Naive thymus-derived CD4-positive, alpha-beta T cell (primary cell): ENCODE measurements at regions not wholly inside any gene's neighbourhood (a gene's known extent, or its start where the extent isn't known, plus 50 kb on each side); places are given as distances from the start of the nearest gene placed in this dataset.

Source experiments
- ATAC-seq: fragments of 150-1000 bp; cut with Tn5 transposase; 2 replicates; pipeline ENCODE4 v1.10.0; 2021; ENCODE audit warnings: mild to moderate bottlenecking, moderate library complexity
- CTCF ChIA-PET: fragments of 350-600 bp; sonication (Branson Sonifier 250); formaldehyde crosslinking; loops from one replicate; lab custom pipeline; 2021; ENCODE audit warnings: antibody characterized with exemption; lab: Charles Lee
- POLR2A ChIA-PET: fragments of 350-600 bp; sonication (Branson Sonifier 250); formaldehyde crosslinking; loops from one replicate; lab custom pipeline; 2021; ENCODE audit warnings: antibody characterized with exemption, inconsistent platforms; lab: Charles Lee
- DNase-seq, 9 donors: peaks; one replicate each; pipeline versions ENCODE4 v3.0.0 to v3.0.0-alpha.2; 2020 to 2022; ENCODE audit warnings: mixed read lengths in 1 of 9
- H3K27ac ChIP-seq: one replicate; pipeline ENCODE4 v1.7.0; 2013; ENCODE audit warnings: mild to moderate bottlenecking, low read depth, low read length, moderate library complexity
- H3K27me3 ChIP-seq, 2 donors: one replicate each; pipeline ENCODE4 v1.7.0; 2013; ENCODE audit warnings: low read length in 2 of 2, mild to moderate bottlenecking in 2 of 2, moderate library complexity in 2 of 2; ENCODE audit not compliant: control insufficient read depth in 2 of 2, insufficient read depth in 2 of 2
- H3K36me3 ChIP-seq, 3 experiments: 1 replicate in 2 of 3; 2 replicates in 1 of 3; pipeline ENCODE4 v1.7.0; 2013; ENCODE audit warnings: low read length in 3 of 3, mild to moderate bottlenecking in 3 of 3, moderate library complexity in 1 of 3; ENCODE audit not compliant: insufficient read depth in 3 of 3, control insufficient read depth in 2 of 3
- H3K4me1 ChIP-seq, 2 donors: one replicate each; pipeline ENCODE4 v1.7.0; 2013; ENCODE audit warnings: low read length in 2 of 2, mild to moderate bottlenecking in 2 of 2, moderate library complexity in 1 of 2; ENCODE audit not compliant: control insufficient read depth in 2 of 2, insufficient read depth in 2 of 2
- H3K4me3 ChIP-seq: 2 replicates; pipeline ENCODE4 v1.7.0; 2013; ENCODE audit warnings: mild to moderate bottlenecking, low read length
- H3K9me3 ChIP-seq, 3 experiments: 1 replicate in 2 of 3; 2 replicates in 1 of 3; pipeline ENCODE4 v1.7.0; 2013; ENCODE audit warnings: low read length in 3 of 3; ENCODE audit not compliant: control insufficient read depth in 2 of 3
- H3K27ac Mint-ChIP-seq, 9 donors: one replicate each; pipeline ENCODE4 v1.8.0; 2020 to 2022; ENCODE audit warnings: mixed read lengths in 9 of 9, mild to moderate bottlenecking in 8 of 9, moderate library complexity in 5 of 9, inconsistent platforms in 2 of 9
- H3K27me3 Mint-ChIP-seq, 5 donors: one replicate each; pipeline ENCODE4 v1.8.0; 2021 to 2022; ENCODE audit warnings: mixed read lengths in 5 of 5, mild to moderate bottlenecking in 1 of 5
- H3K36me3 Mint-ChIP-seq, 5 donors: one replicate each; pipeline ENCODE4 v1.8.0; 2020 to 2022; ENCODE audit warnings: mixed read lengths in 5 of 5, mild to moderate bottlenecking in 3 of 5, inconsistent platforms in 1 of 5
- H3K4me1 Mint-ChIP-seq, 7 donors: one replicate each; pipeline ENCODE4 v1.8.0; 2020 to 2022; ENCODE audit warnings: mixed read lengths in 7 of 7, mild to moderate bottlenecking in 3 of 7, inconsistent platforms in 1 of 7
- H3K4me3 Mint-ChIP-seq, 10 donors: one replicate each; pipeline ENCODE4 v1.8.0; 2020 to 2022; ENCODE audit warnings: mild to moderate bottlenecking in 10 of 10, mixed read lengths in 10 of 10, moderate library complexity in 6 of 10, inconsistent platforms in 2 of 10
- H3K9me3 Mint-ChIP-seq, 11 donors: one replicate each; pipeline ENCODE4 v1.8.0; 2020 to 2022; ENCODE audit warnings: mixed read lengths in 11 of 11, mild to moderate bottlenecking in 4 of 11, inconsistent platforms in 1 of 11, moderate library complexity in 1 of 11
- intact Hi-C, 2 donors: fragments of 100-400 bp; cut with micrococcal nuclease; formaldehyde crosslinking; loops; one replicate each; pipeline ENCODE4 v1.15.1; 2023

DNA sequence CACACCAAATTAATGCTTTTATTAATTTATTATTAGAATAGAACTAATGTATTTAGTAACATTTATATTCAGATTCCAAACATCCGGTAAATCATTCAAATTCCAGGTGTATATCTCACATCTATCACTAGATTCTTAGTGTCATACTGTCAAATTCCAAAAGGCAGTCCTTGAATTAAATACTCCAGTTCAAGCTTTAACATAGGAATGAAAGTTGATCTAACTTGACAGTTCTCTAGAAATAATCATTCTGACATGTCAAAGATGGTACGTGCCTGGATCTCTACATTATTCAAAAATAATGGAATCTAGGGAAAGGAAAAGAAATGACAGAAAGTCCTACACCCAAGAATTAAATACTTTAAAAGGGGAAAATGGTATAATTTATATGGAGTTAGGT, 1161.5 kb downstream of the PCDH9 start:
- Histone ChIP-seq H3K4me1 (no peaks in the 10 kb centered on the region), H3K27ac (no peak overlapping the region), H3K27me3 (no peaks in the 10 kb centered on the region), H3K36me3 (no peaks in the 10 kb centered on the region), H3K4me3 (no peak overlapping the region), H3K9me3 (no peaks in the 10 kb centered on the region)
- DNase-seq (no peak), ATAC-seq (no peak)
- CTCF ChIA-PET = no interaction called here
- Mint-ChIP-seq H3K4me3 (no peak overlapping the region), H3K36me3 (no peaks in the 10 kb centered on the region), H3K9me3 (peaks cover 0 to 11% (median 3%) of the 10 kb centered on the region in 11 donors), H3K27ac (no peak overlapping the region), H3K27me3 (no peaks in the 10 kb centered on the region), H3K4me1 (no peaks in the 10 kb centered on the region)
- intact Hi-C loops = no loop called here
- POLR2A ChIA-PET = no interaction called here

DNA sequence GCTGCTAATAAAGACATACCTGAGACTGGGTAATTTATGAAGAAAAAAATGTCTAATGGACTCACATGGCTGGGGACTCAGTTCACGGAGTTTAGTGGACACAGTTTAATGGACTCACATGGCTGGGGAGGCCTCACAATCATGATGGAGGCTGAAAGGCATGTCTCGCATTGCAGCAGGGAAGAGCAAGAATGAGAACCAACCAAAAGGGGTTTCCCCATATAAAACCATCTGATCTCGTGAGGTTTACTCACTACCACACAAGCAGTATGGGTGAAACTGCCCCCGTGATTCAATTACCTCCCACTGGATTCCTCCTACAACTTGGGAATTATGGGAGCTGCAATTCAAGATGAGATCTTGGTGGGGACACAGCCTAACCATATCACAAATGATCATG, 1181.2 kb downstream of the PCDH9 start:
- H3K27me3 Mint-ChIP-seq = no peaks in the 10 kb centered on the region
- Histone ChIP-seq H3K36me3 (no peaks in the 10 kb centered on the region), H3K27me3 (no peaks in the 10 kb centered on the region), H3K4me3 (no peak overlapping the region), H3K9me3 (no peaks in the 10 kb centered on the region), H3K4me1 (no peaks in the 10 kb centered on the region), H3K27ac (no peak overlapping the region)
- H3K9me3 Mint-ChIP-seq = peaks cover 0 to 16% (median 4%) of the 10 kb centered on the region in 11 donors
- intact Hi-C loops = no loop called here
- no peak overlapping the region for H3K27ac Mint-ChIP-seq
- no peaks in the 10 kb centered on the region for H3K4me1 Mint-ChIP-seq
- no peak overlapping the region for H3K4me3 Mint-ChIP-seq
- DNase-seq (no peak), ATAC-seq (no peak)
- H3K36me3 Mint-ChIP-seq = no peaks in the 10 kb centered on the region
- ChIA-PET POLR2A (no interaction called here), CTCF (no interaction called here)

DNA sequence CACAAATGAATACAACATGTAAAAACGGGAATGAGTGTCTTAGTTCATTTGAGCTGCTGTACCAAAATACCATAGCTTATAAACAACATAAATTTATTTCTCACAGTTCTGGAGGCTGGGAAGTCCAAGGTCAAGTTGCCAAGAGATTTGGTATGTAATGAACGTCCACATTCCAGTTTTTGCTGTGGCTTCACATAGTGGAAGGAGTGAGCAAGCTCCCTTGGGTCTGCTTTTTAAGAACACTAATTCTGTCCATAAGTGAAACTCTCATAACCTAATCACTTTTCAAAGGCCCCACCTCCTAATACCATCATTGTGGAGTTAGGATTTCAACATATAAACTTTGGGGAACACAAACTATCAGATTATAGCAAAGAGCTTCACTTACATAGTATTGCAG, 1189.6 kb downstream of the PCDH9 start:
- Histone ChIP-seq H3K4me3 (no peak overlapping the region), H3K9me3 (no peaks in the 10 kb centered on the region), H3K27me3 (no peaks in the 10 kb centered on the region), H3K36me3 (no peaks in the 10 kb centered on the region), H3K27ac (no peak overlapping the region), H3K4me1 (no peaks in the 10 kb centered on the region)
- Mint-ChIP-seq H3K27ac (no peak overlapping the region), H3K36me3 (no peaks in the 10 kb centered on the region), H3K27me3 (no peaks in the 10 kb centered on the region), H3K9me3 (peaks cover 0 to 6% (median 0%) of the 10 kb centered on the region in 11 donors), H3K4me3 (no peak overlapping the region), H3K4me1 (no peaks in the 10 kb centered on the region)
- no peak for DNase-seq
- intact Hi-C loops = no loop called here
- POLR2A ChIA-PET = no interaction called here
- no peak for ATAC-seq
- CTCF ChIA-PET = no interaction called here

DNA sequence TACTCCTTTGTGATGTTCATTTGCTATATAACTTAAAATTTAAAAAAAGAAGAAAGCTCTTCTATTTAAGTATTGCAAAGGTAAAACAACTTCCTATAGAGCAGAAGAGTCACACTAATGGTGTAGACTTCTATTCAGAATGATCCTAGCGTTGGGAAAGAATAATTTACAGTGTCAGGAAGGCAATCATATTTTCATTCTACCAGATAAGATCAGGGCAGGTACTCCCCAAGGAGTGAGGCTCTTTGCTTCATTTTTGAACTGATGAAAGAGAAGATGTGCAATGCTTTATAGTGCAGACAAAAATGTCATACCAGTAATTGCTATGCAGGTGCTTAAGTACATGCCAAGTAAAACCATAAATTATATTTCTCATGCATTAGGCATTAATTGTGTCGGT, 1193.0 kb downstream of the PCDH9 start:
- Mint-ChIP-seq H3K27me3 (no peaks in the 10 kb centered on the region), H3K36me3 (no peaks in the 10 kb centered on the region), H3K4me3 (no peak overlapping the region), H3K27ac (no peak overlapping the region), H3K4me1 (no peaks in the 10 kb centered on the region), H3K9me3 (peaks cover 0 to 10% (median 2%) of the 10 kb centered on the region in 11 donors)
- Histone ChIP-seq H3K9me3 (no peaks in the 10 kb centered on the region), H3K36me3 (no peaks in the 10 kb centered on the region), H3K4me3 (no peak overlapping the region), H3K27ac (no peak overlapping the region), H3K27me3 (no peaks in the 10 kb centered on the region), H3K4me1 (no peaks in the 10 kb centered on the region)
- no peak for DNase-seq
- ChIA-PET CTCF (no interaction called here), POLR2A (no interaction called here)
- no peak for ATAC-seq
- intact Hi-C loops = no loop called here

DNA sequence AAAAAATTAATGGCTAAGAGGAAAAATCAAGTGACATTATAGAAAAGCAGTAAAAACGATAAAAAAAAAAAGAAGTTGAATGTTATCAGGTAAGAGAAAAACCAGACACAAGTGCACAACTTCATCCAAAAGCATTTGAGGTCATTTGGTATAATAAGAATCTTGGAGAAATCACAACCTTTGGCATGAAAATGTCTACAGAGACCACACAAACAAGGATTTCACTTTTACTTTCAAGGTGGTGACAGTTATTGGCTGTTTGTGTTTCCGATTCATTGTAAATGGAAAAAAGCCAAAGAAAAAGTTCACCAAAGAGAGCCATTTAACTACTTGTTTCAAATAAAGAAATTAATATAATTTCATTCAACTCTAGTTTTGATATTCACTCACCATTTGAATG, 1193.5 kb downstream of the PCDH9 start:
- no peaks in the 10 kb centered on the region for H3K36me3 ChIP-seq
- intact Hi-C loops = no loop called here
- Mint-ChIP-seq H3K4me3 (no peak overlapping the region), H3K27ac (no peak overlapping the region), H3K4me1 (no peaks in the 10 kb centered on the region), H3K36me3 (no peaks in the 10 kb centered on the region), H3K9me3 (peaks cover 0 to 10% (median 2%) of the 10 kb centered on the region in 11 donors), H3K27me3 (no peaks in the 10 kb centered on the region)
- DNase-seq (no peak), ATAC-seq (no peak)
- POLR2A ChIA-PET = no interaction called here
- CTCF ChIA-PET = no interaction called here
- H3K9me3 ChIP-seq = no peaks in the 10 kb centered on the region
- H3K4me3 ChIP-seq = no peak overlapping the region
- H3K4me1 ChIP-seq = no peaks in the 10 kb centered on the region
- no peaks in the 10 kb centered on the region for H3K27me3 ChIP-seq
- no peak overlapping the region for H3K27ac ChIP-seq

DNA sequence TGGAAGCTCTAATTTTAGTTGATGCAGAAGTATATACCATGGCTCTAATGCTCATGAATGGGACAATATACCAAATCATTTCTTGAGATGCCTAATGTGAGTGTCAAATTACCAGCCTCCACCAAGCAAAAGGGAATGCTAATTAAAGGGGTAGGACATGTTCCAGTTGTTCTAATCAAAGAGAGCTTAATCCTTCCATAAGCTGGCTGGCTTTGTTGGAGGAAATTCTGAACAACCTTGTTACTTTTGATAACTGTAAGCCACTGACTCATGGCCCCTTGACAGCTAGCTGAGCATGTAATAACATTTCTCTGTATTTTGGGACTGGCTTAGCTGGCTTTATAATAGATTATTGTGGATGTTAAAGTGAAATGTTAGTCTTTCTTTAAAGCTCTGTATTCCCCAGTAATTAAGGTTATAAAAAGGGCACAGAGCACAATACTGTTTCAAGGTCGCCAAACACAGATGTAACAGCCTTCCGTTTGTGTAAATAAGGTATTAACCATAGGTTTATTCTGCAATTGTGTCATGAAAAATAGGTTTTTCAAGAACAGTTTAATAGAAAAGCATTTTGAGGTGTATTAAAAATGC, 1194.0 kb downstream of the PCDH9 start:
- POLR2A ChIA-PET = no interaction called here
- H3K27ac ChIP-seq = no peak overlapping the region
- intact Hi-C loops = no loop called here
- H3K4me1 Mint-ChIP-seq = no peaks in the 10 kb centered on the region
- H3K36me3 ChIP-seq = no peaks in the 10 kb centered on the region
- H3K4me3 ChIP-seq = no peak overlapping the region
- no peak for DNase-seq
- no peaks in the 10 kb centered on the region for H3K4me1 ChIP-seq
- H3K9me3 ChIP-seq = no peaks in the 10 kb centered on the region
- H3K9me3 Mint-ChIP-seq = peaks cover 0 to 10% (median 2%) of the 10 kb centered on the region in 11 donors
- H3K27me3 Mint-ChIP-seq = no peaks in the 10 kb centered on the region
- ATAC-seq = no peak
- no peak overlapping the region for H3K27ac Mint-ChIP-seq
- H3K36me3 Mint-ChIP-seq = no peaks in the 10 kb centered on the region
- H3K27me3 ChIP-seq = no peaks in the 10 kb centered on the region
- H3K4me3 Mint-ChIP-seq = no peak overlapping the region
- CTCF ChIA-PET = no interaction called here

DNA sequence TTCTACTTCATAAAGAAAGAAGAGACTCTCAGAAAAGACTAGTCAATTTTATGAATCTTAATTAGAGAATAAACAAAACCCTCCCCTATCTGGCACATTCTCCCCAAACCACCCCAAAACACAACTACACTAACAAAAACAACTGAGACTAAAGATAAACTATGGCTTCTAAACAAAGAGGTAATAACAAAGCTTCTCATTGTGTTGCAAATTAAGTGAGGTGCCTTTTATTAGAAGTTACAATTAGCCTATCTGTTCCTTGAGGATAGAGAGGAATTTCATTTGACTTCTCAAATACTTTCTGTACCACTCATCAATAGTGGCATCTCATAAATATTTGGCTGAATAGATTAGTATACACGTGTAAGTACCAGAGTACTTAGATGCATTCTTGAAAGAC, 1196.2 kb downstream of the PCDH9 start:
- H3K9me3 ChIP-seq = no peaks in the 10 kb centered on the region
- POLR2A ChIA-PET = no interaction called here
- ATAC-seq (no peak), DNase-seq (no peak)
- Mint-ChIP-seq H3K27me3 (no peaks in the 10 kb centered on the region), H3K4me1 (no peaks in the 10 kb centered on the region), H3K27ac (no peak overlapping the region), H3K36me3 (no peaks in the 10 kb centered on the region), H3K9me3 (peaks cover 0 to 10% (median 0%) of the 10 kb centered on the region in 11 donors), H3K4me3 (no peak overlapping the region)
- H3K36me3 ChIP-seq = no peaks in the 10 kb centered on the region
- CTCF ChIA-PET = no interaction called here
- H3K4me3 ChIP-seq = no peak overlapping the region
- intact Hi-C loops = no loop called here
- no peak overlapping the region for H3K27ac ChIP-seq
- H3K4me1 ChIP-seq = no peaks in the 10 kb centered on the region
- H3K27me3 ChIP-seq = no peaks in the 10 kb centered on the region
